Psoas muscle (tissue), 7 donors: ENCODE measurements at regions not wholly inside any gene's neighbourhood (a gene's known extent, or its start where the extent isn't known, plus 50 kb on each side); places are given as distances from the start of the nearest gene placed in this dataset.

Source experiments
- ATAC-seq, 4 donors: fragments of 200-7000 bp; cut with Tn5 transposase; one replicate each; pipeline ENCODE4 v1.9.1; 2020; ENCODE audit warnings: moderate library complexity in 3 of 4, mild to moderate bottlenecking in 2 of 4
- DNase-seq, 2 donors: peaks; one replicate each; pipeline ENCODE4 v3.0.0-alpha.2; 2020
- H3K27ac ChIP-seq: fragments of 200-600 bp; one replicate; pipeline ENCODE4 v1.8.0; 2022
- H3K27me3 ChIP-seq, 3 donors: fragments of 200-600 bp in 1 of 3; one replicate each; pipeline versions ENCODE4 v1.6.1 to v1.8.0; 2013 to 2022; ENCODE audit warnings: low read length in 2 of 3, mild to moderate bottlenecking in 2 of 3, moderate library complexity in 1 of 3; ENCODE audit not compliant: insufficient read depth in 3 of 3
- H3K36me3 ChIP-seq, 2 donors: fragments of 200-600 bp in 1 of 2; one replicate each; pipeline versions ENCODE4 v1.6.1 to v1.8.0; 2013 to 2022; ENCODE audit warnings: low read depth in 1 of 2, mild to moderate bottlenecking in 1 of 2, moderate library complexity in 1 of 2; ENCODE audit not compliant: insufficient read depth in 1 of 2
- H3K4me1 ChIP-seq: fragments of 200-600 bp; one replicate; pipeline ENCODE4 v1.8.0; 2022
- H3K4me3 ChIP-seq: fragments of 200-600 bp; one replicate; pipeline ENCODE4 v1.8.0; 2022; ENCODE audit warnings: mild to moderate bottlenecking
- H3K9me3 ChIP-seq: fragments of 200-600 bp; one replicate; pipeline ENCODE4 v1.8.0; 2022
- WGBS, 3 donors: extraction: QIAGEN DNeasy Blood & Tissue Kit; methylation state at CpG; one replicate each; pipeline versions ENCODE4 v1.1.6 to v1.1.7; 2013; 5-methylcytosine and 5-hydroxymethylcytosine counted together
- intact Hi-C, 2 donors: fragments of 100-400 bp; cut with DNase I; formaldehyde crosslinking; loops; one replicate each; pipeline versions ENCODE4 v1.11.0 to v1.14.2; 2022
- TF ChIP-seq, protein P1 (sequence below): fragments of 200-600 bp; IDR thresholded peaks from one replicate; pipeline ENCODE4 v1.8.0; 2022; ENCODE audit warnings: antibody characterized with exemption
- donor health status: healthy with polysubstance abuse.
- donor health status: DM: no; HTN: no; CAD: no; lungs with moderate emphysema.
- donor health status: Bipolar disorder and iron deficiency.
- donor health status: healthy.
- donor health status: DM: yes; HTN: yes; CAD: no.
- donor health status: DM: no; HTN: no; CAD: no.
- donor health status: DM: yes; HTN: yes; CAD: no.

DNA sequence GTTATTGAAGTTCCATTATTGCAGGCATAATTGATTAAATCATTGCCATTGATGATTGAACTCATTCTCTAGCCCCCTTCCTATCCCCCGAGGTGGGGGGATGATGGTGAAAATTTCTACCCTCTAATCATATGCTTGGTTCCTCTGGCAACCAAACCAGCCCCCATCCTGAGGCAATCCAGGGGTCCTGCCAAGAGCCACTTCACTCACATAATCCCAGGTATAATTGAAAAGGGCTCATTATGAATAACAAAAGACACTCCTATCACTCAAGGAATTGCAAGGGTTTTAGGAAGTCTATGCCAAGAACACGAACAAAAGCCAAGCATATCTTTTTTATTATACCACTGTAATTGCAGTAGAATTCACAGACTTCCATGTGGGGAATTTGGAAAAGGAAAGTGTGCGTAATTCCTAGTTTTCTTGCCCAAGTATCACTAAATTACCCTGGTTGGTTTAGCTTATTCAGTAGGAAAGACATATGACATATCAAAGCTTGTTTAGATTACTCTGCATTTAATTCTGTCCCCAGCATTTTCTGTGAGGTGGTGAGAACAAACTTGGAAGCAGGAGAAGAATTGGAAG lies 130.7 kb upstream of the TAF11L2 start:
- no peak for DNase-seq
- intact Hi-C loops = no loop called here
- WGBS, 3 donors = 63 to 70% (median 68%) methylated on average over 3 of the region's 3 CpGs
- no peak for ATAC-seq
- Histone ChIP-seq H3K27me3 (no peaks in the 10 kb centered on the region), H3K36me3 (no peaks in the 10 kb centered on the region), H3K27ac (no peak overlapping the region), H3K4me3 (no peak overlapping the region), H3K4me1 (no peaks in the 10 kb centered on the region), H3K9me3 (no peaks in the 10 kb centered on the region)
- TF ChIP-seq, protein P1, sequence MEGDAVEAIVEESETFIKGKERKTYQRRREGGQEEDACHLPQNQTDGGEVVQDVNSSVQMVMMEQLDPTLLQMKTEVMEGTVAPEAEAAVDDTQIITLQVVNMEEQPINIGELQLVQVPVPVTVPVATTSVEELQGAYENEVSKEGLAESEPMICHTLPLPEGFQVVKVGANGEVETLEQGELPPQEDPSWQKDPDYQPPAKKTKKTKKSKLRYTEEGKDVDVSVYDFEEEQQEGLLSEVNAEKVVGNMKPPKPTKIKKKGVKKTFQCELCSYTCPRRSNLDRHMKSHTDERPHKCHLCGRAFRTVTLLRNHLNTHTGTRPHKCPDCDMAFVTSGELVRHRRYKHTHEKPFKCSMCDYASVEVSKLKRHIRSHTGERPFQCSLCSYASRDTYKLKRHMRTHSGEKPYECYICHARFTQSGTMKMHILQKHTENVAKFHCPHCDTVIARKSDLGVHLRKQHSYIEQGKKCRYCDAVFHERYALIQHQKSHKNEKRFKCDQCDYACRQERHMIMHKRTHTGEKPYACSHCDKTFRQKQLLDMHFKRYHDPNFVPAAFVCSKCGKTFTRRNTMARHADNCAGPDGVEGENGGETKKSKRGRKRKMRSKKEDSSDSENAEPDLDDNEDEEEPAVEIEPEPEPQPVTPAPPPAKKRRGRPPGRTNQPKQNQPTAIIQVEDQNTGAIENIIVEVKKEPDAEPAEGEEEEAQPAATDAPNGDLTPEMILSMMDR = no peak

DNA sequence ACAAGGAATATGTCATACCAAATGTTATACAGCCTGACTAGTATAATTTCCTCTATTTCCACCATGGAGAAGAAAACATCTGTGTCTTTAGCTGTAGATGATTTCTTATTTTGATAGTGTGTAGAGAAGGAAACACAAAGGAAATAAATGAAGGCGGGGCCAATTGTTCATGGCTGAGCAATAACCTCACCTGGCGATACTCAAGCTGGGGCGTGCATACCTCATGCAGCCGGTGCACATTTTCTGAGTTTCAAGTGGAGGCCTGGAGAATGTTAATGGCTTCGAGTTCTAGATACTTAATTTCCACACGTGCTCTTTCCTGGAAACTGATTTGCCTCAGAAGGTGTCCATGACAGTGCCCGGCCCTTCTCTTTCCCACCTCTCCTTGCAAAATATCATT lies 127.4 kb upstream of the TAF11L2 start:
- TF ChIP-seq, protein P1 = no peak
- H3K4me3 ChIP-seq = no peak overlapping the region
- H3K27ac ChIP-seq = no peak overlapping the region
- H3K27me3 ChIP-seq = no peaks in the 10 kb centered on the region
- intact Hi-C loops = no loop called here
- no peaks in the 10 kb centered on the region for H3K4me1 ChIP-seq
- DNase-seq (no peak), ATAC-seq (no peak)
- no peaks in the 10 kb centered on the region for H3K9me3 ChIP-seq
- no peaks in the 10 kb centered on the region for H3K36me3 ChIP-seq
- WGBS, 3 donors = 85 to 90% (median 90%) methylated on average over 7 of the region's 7 CpGs

DNA sequence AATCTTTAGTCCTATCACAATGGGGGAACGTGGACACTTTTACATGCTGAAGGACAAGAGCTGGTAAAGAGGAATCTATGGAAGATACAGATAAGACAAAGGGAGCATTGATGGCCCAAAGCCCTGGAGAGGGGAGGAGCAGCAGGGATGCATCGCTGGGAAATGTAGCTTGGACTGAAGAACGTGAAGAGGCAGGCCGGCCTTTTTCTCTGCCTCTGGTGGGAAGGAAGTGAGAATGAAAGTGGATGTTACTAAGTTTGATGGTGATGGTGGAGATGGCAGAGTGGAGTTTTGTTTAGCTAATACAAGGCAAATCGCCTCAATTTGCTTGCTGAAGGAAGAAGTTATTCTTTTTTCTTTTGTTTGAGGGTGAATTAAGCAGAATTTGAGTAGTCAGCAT lies 124.6 kb upstream of the TAF11L2 start:
- H3K4me1 ChIP-seq = no peaks in the 10 kb centered on the region
- no peak overlapping the region for H3K4me3 ChIP-seq
- WGBS, 3 donors = 56 to 57% (median 57%) methylated on average over 5 of the region's 5 CpGs
- ATAC-seq (no peak), DNase-seq (no peak)
- H3K9me3 ChIP-seq = no peaks in the 10 kb centered on the region
- intact Hi-C loops = no loop called here
- no peaks in the 10 kb centered on the region for H3K36me3 ChIP-seq
- no peak overlapping the region for H3K27ac ChIP-seq
- H3K27me3 ChIP-seq = no peaks in the 10 kb centered on the region
- TF ChIP-seq, protein P1 = no peak

DNA sequence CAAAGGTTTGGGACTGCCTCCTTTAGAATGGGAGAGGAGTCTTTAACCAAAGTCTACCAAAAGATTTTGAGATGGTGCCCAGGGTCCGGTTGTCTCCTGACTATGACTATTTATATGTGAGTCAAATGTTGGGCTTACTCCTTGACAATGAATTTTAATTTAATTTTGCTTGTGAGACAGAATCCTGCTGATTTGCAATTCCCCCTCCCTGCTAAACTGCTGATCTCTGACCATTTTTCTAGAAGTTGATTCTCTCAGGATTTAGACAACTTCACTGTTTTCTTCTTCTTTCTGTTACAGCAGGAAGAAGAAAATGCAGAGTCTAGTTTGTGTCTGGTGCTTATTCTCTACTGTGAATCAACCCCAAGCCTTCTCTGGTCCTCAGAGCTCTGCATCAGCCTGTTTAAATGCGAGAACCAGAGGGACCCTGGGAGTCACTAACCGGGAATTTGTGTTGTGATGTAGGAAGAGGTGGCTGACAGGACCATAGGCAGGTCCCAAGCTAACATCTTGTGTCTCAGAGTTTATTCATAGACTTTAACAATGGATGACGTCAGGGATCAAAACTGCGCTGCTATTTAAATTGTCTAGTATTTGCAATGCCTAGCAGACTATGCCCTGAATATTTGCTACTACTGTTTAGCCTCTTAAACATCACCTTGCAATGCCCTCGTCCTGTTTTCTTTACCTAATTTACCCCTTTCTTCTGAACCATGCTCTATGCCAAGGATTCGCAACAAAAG lies 124.0 kb upstream of the TAF11L2 start:
- Histone ChIP-seq H3K27ac (no peak overlapping the region), H3K4me3 (no peak overlapping the region), H3K4me1 (no peaks in the 10 kb centered on the region), H3K36me3 (no peaks in the 10 kb centered on the region), H3K27me3 (no peaks in the 10 kb centered on the region), H3K9me3 (no peaks in the 10 kb centered on the region)
- ATAC-seq = no peak
- intact Hi-C loops = no loop called here
- TF ChIP-seq, protein P1 = no peak
- 66 to 71% (median 67%) methylated on average over 7 of the region's 7 CpGs for WGBS, 3 donors
- DNase-seq = no peak
